ENCODE measurements at regions not wholly inside any gene's neighbourhood (a gene's known extent, or its start where the extent isn't known, plus 50 kb on each side); places are given as distances from the start of the nearest gene placed in this dataset.

GRCh38 chr15:97084650-97085049, 754.1 kb downstream of the NR2F2 start:
- TF ChIP-seq CTCF (IDR thresholded peaks at IDR 0.05) (no peak), POLR2A (IDR thresholded peaks at IDR 0.05) (no peak)
